Activated CD8-positive, alpha-beta T cell treated with anti-CD3 and anti-CD28 coated beads for 36 hours (primary cell): ENCODE measurements at regions not wholly inside any gene's neighbourhood (a gene's known extent, or its start where the extent isn't known, plus 50 kb on each side); places are given as distances from the start of the nearest gene placed in this dataset.

Experiments
- ATAC-seq: fragments of 200-7000 bp; cut with Tn5 transposase; one replicate; pipeline ENCODE4 v1.10.0; 2021; ENCODE audit warnings: mild to moderate bottlenecking, moderate library complexity
- CTCF ChIA-PET: fragments of 350-600 bp; sonication (Branson Sonifier 250); formaldehyde crosslinking; loops from one replicate; lab custom pipeline; 2021; ENCODE audit warnings: antibody characterized with exemption; lab: Charles Lee
- POLR2A ChIA-PET: fragments of 350-600 bp; sonication (Branson Sonifier 250); formaldehyde crosslinking; loops from one replicate; lab custom pipeline; 2021; ENCODE audit warnings: antibody characterized with exemption; lab: Charles Lee
- DNase-seq: peaks from one replicate; pipeline ENCODE4 v3.0.0-alpha.2; 2020
- H3K27ac Mint-ChIP-seq: one replicate; pipeline ENCODE4 v1.8.0; 2021; ENCODE audit warnings: mild to moderate bottlenecking, mixed read lengths
- H3K27me3 Mint-ChIP-seq: one replicate; pipeline ENCODE4 v1.8.0; 2021; ENCODE audit warnings: mixed read lengths
- H3K36me3 Mint-ChIP-seq: one replicate; pipeline ENCODE4 v1.8.0; 2021; ENCODE audit warnings: low read depth, mixed read lengths
- H3K4me1 Mint-ChIP-seq: one replicate; pipeline ENCODE4 v1.8.0; 2021; ENCODE audit warnings: low read depth, mixed read lengths
- H3K4me3 Mint-ChIP-seq: one replicate; pipeline ENCODE4 v1.8.0; 2021; ENCODE audit warnings: mild to moderate bottlenecking, moderate library complexity, mixed read lengths
- H3K9me3 Mint-ChIP-seq: one replicate; pipeline ENCODE4 v1.8.0; 2021; ENCODE audit warnings: mixed read lengths
- CTCF ChIP-seq: fragments of 200-600 bp; IDR thresholded peaks from one replicate; pipeline ENCODE4 v1.8.0; 2022; ENCODE audit warnings: antibody characterized with exemption, mild to moderate bottlenecking
- intact Hi-C: fragments of 100-400 bp; cut with micrococcal nuclease; formaldehyde crosslinking; loops from one replicate; pipeline ENCODE4 v1.10.0; 2022

GRCh38 chr22:26996154-26996553, 338.8 kb downstream of the MIAT start:
- no peaks in the 10 kb centered on the region for H3K36me3 Mint-ChIP-seq
- DNase-seq: no peak
- no peak overlapping the region for H3K4me3 Mint-ChIP-seq

GRCh38 chr22:26998129-26998528, 340.7 kb downstream of the MIAT start:
- DNase-seq (no peak), ATAC-seq (no peak)
- ChIA-PET POLR2A (no interaction called here), CTCF (no interaction called here)
- H3K27me3 Mint-ChIP-seq: no peaks in the 10 kb centered on the region
- TF ChIP-seq CTCF: no peak
- no peak overlapping the region for H3K27ac Mint-ChIP-seq
- no peaks in the 10 kb centered on the region for H3K9me3 Mint-ChIP-seq
- H3K36me3 Mint-ChIP-seq: no peaks in the 10 kb centered on the region
- intact Hi-C loops: no loop called here
- no peaks in the 10 kb centered on the region for H3K4me1 Mint-ChIP-seq
- no peak overlapping the region for H3K4me3 Mint-ChIP-seq

More at GRCh38 chr22:26996154-26996553, 338.8 kb downstream of the MIAT start:
- H3K27me3 Mint-ChIP-seq: no peaks in the 10 kb centered on the region
- CTCF ChIA-PET: no interaction called here
- no peak for TF ChIP-seq CTCF
- intact Hi-C loops: no loop called here
- no peak for ATAC-seq
- POLR2A ChIA-PET: no interaction called here
- no peaks in the 10 kb centered on the region for H3K4me1 Mint-ChIP-seq
- no peaks in the 10 kb centered on the region for H3K9me3 Mint-ChIP-seq
- H3K27ac Mint-ChIP-seq: no peak overlapping the region

- ATAC-seq: no peak
- H3K27me3 Mint-ChIP-seq: no peaks in the 10 kb centered on the region
- H3K4me1 Mint-ChIP-seq: no peaks in the 10 kb centered on the region
- H3K9me3 Mint-ChIP-seq: no peaks in the 10 kb centered on the region
- intact Hi-C loops: no loop called here
- DNase-seq: no peak
- H3K27ac Mint-ChIP-seq: no peak overlapping the region
- ChIA-PET CTCF (no interaction called here), POLR2A (no interaction called here)
- no peak overlapping the region for H3K4me3 Mint-ChIP-seq
- TF ChIP-seq CTCF: no peak
- H3K36me3 Mint-ChIP-seq: no peaks in the 10 kb centered on the region
Observed at GRCh38 chr22:26998716-26999115, 341.3 kb downstream of the MIAT start.

GRCh38 chr22:27003297-27003696, 345.9 kb downstream of the MIAT start:
- Mint-ChIP-seq H3K4me1 (no peaks in the 10 kb centered on the region), H3K4me3 (no peak overlapping the region), H3K27me3 (no peaks in the 10 kb centered on the region), H3K36me3 (no peaks in the 10 kb centered on the region), H3K27ac (no peak overlapping the region), H3K9me3 (no peaks in the 10 kb centered on the region)
- DNase-seq (no peak), ATAC-seq (no peak)
- no peak for TF ChIP-seq CTCF
- intact Hi-C loops: no loop called here
- POLR2A ChIA-PET: no interaction called here
- CTCF ChIA-PET: no interaction called here

GRCh38 chr22:27004434-27004833, 347.0 kb downstream of the MIAT start:
- ATAC-seq: no peak
- POLR2A ChIA-PET: no interaction called here
- Mint-ChIP-seq H3K36me3 (no peaks in the 10 kb centered on the region), H3K4me3 (no peak overlapping the region), H3K4me1 (no peaks in the 10 kb centered on the region), H3K27ac (no peak overlapping the region), H3K27me3 (no peaks in the 10 kb centered on the region), H3K9me3 (no peaks in the 10 kb centered on the region)
- intact Hi-C loops: no loop called here
- no peak for DNase-seq
- CTCF ChIA-PET: no interaction called here
- no peak for TF ChIP-seq CTCF
